OCI-LY7 (cell line): ENCODE measurements at regions not wholly inside any gene's neighbourhood (a gene's known extent, or its start where the extent isn't known, plus 50 kb on each side); places are given as distances from the start of the nearest gene placed in this dataset.

Experiments
- BruUV-seq: library from RNA; stranded (reverse); fragments of 400-500 nt; replicated peaks from 2 replicates; lab custom pipeline; 2021; lab: Mats Ljungman, UMichigan
- CTCF ChIA-PET: fragments of 300-600 bp; sonication (Branson Sonifier 250); formaldehyde crosslinking; loops from one replicate; lab custom pipeline; 2022; ENCODE audit warnings: antibody characterized with exemption; ENCODE audit not compliant: unreplicated experiment; lab: Charles Lee
- POLR2A ChIA-PET: fragments of 300-600 bp; sonication (Branson Sonifier 250); formaldehyde crosslinking; loops from one replicate; lab custom pipeline; 2022; ENCODE audit warnings: antibody characterized with exemption; lab: Charles Lee
- DNase-seq: peaks from one replicate; pipeline ENCODE4 v3.0.0-alpha.2; 2015; ENCODE audit warnings: low spot score
- H2AFZ ChIP-seq: fragments of 200-600 bp; sonication (generic), shearing (Covaris generic); 2 replicates; pipeline ENCODE4 v1.6.1; 2014; ENCODE audit warnings: mild to moderate bottlenecking, antibody characterized with exemption, low read length, moderate library complexity
- H3K27ac ChIP-seq: fragments of 200-600 bp; sonication (generic); 2 replicates; pipeline ENCODE4 v1.5.1; 2014; ENCODE audit warnings: mixed run types, low read depth, mild to moderate bottlenecking, moderate library complexity, low read length, inconsistent platforms; ENCODE audit not compliant: poor library complexity, severe bottlenecking
- H3K36me3 ChIP-seq: fragments of 200-600 bp; sonication (generic); 2 replicates; pipeline ENCODE4 v1.6.1; 2014; ENCODE audit warnings: mild to moderate bottlenecking, antibody characterized with exemption, low read length, moderate library complexity, mixed read lengths; ENCODE audit not compliant: insufficient read depth
- H3K4me1 ChIP-seq: fragments of 200-600 bp; sonication (generic); 2 replicates; pipeline ENCODE4 v1.5.1; 2014; ENCODE audit warnings: mild to moderate bottlenecking, low read length; ENCODE audit not compliant: insufficient read depth, poor library complexity, severe bottlenecking
- H3K4me2 ChIP-seq: fragments of 200-600 bp; sonication (generic); 2 replicates; pipeline ENCODE4 v1.6.1; 2014; ENCODE audit warnings: mild to moderate bottlenecking, low read length
- H3K4me3 ChIP-seq: fragments of 200-600 bp; sonication (generic); 2 replicates; pipeline ENCODE4 v1.5.1; 2014; ENCODE audit warnings: mild to moderate bottlenecking, low read depth, low read length; ENCODE audit not compliant: poor library complexity, severe bottlenecking
- H3K79me2 ChIP-seq: fragments of 200-600 bp; sonication (generic); 2 replicates; pipeline ENCODE4 v1.6.1; 2016; ENCODE audit warnings: low read depth, mild to moderate bottlenecking, low read length, moderate library complexity, mixed read lengths; ENCODE audit not compliant: insufficient read depth
- H3K9me2 ChIP-seq: fragments of 200-600 bp; sonication (generic); 2 replicates; pipeline ENCODE4 v1.6.1; 2016; ENCODE audit warnings: mild to moderate bottlenecking, low read length, mixed read lengths; ENCODE audit not compliant: insufficient read depth
- H3K9me3 ChIP-seq: fragments of 200-600 bp; sonication (generic); 2 replicates; pipeline ENCODE4 v1.6.1; 2014; ENCODE audit warnings: mild to moderate bottlenecking, mixed run types, low read length, mixed read lengths
- H4K20me1 ChIP-seq: fragments of 200-600 bp; sonication (generic); 2 replicates; pipeline ENCODE4 v1.6.1; 2014; ENCODE audit warnings: mild to moderate bottlenecking, antibody characterized with exemption, low read length, moderate library complexity, mixed read lengths; ENCODE audit not compliant: insufficient read depth
- EZH2phosphoT487 ChIP-seq: fragments of 200-600 bp; sonication (generic); IDR thresholded peaks from 2 replicates; pipeline ENCODE4 v1.6.1; 2018; ENCODE audit warnings: low read depth, borderline replicate concordance, mild to moderate bottlenecking, mixed run types, antibody characterized with exemption, low read length, moderate library complexity, mixed read lengths
- intact Hi-C: fragments of 100-400 bp; cut with micrococcal nuclease; formaldehyde crosslinking; loops from one replicate; pipeline ENCODE4 v1.10.0; 2022; ENCODE audit not compliant: unreplicated experiment
- TF ChIP-seq, protein P1 (sequence below): fragments of 200-600 bp; sonication (generic); conservative IDR thresholded peaks from 2 replicates; pipeline ENCODE4 v1.5.1; 2014; ENCODE audit warnings: mild to moderate bottlenecking, antibody characterized with exemption, low read length, moderate library complexity, mixed read lengths

GRCh38 chr6:102582569-102582968 is 1189.1 kb downstream of the GRIK2 start:
- ChIA-PET CTCF (no interaction called here), POLR2A (no interaction called here)
- Histone ChIP-seq H3K79me2 (no peaks in the 10 kb centered on the region), H2AFZ (no peak overlapping the region), H3K9me2 (no peaks in the 10 kb centered on the region), H3K9me3 (no peaks in the 10 kb centered on the region), H3K36me3 (no peaks in the 10 kb centered on the region), H3K4me2 (no peak overlapping the region), H3K27ac (no peak overlapping the region), H3K4me1 (no peaks in the 10 kb centered on the region), H3K4me3 (no peak overlapping the region), H4K20me1 (no peaks in the 10 kb centered on the region)
- no TSS peak for BruUV-seq
- TF ChIP-seq, protein P1, sequence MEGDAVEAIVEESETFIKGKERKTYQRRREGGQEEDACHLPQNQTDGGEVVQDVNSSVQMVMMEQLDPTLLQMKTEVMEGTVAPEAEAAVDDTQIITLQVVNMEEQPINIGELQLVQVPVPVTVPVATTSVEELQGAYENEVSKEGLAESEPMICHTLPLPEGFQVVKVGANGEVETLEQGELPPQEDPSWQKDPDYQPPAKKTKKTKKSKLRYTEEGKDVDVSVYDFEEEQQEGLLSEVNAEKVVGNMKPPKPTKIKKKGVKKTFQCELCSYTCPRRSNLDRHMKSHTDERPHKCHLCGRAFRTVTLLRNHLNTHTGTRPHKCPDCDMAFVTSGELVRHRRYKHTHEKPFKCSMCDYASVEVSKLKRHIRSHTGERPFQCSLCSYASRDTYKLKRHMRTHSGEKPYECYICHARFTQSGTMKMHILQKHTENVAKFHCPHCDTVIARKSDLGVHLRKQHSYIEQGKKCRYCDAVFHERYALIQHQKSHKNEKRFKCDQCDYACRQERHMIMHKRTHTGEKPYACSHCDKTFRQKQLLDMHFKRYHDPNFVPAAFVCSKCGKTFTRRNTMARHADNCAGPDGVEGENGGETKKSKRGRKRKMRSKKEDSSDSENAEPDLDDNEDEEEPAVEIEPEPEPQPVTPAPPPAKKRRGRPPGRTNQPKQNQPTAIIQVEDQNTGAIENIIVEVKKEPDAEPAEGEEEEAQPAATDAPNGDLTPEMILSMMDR, result no peak
- no peak for TF ChIP-seq EZH2phosphoT487
- DNase-seq, result no peak
- intact Hi-C loops, result no loop called here

DNA sequence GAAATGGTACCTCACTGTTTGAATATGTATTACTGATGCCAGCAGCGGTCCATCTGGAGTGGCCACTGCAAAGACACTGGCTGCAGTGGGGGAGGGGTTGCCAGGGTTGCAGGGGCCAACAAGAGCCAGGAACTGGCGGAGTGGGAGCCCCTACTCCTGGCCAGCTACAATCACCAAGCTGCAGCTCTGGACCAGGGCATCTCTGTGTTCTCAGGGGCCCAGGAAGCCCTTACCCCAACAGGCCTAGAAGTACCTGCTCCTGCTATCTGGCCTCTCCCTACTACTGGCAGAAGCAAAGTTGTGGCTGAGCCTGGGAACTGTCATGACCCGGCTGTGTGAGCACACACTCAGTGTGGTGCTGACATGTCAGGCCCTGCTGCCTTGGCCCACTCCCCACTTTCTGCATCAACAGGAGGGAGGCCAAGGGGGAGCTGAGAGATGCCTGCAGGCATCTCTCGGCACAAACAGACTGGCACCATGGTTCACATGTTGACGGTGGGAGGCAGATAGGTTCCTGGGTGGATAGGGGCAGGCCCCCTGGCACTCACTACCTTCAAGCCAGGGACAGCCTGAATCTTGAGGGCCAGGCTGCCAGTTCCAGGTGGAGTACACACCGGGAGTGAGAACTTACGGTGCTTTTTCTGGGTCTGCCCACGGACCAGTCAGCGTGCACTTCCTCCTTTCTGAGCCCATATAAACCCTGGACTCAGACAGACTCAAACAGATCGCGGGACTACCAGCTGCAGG is 1188.0 kb downstream of the GRIK2 start:
- Histone ChIP-seq H3K36me3 (no peaks in the 10 kb centered on the region), H2AFZ (no peak overlapping the region), H3K4me3 (no peak overlapping the region), H3K9me2 (no peaks in the 10 kb centered on the region), H3K4me2 (no peak overlapping the region), H3K9me3 (no peaks in the 10 kb centered on the region), H4K20me1 (no peaks in the 10 kb centered on the region), H3K27ac (no peak overlapping the region), H3K79me2 (no peaks in the 10 kb centered on the region), H3K4me1 (no peaks in the 10 kb centered on the region)
- no peak for TF ChIP-seq EZH2phosphoT487
- ChIA-PET CTCF (no interaction called here), POLR2A (no interaction called here)
- no peak for DNase-seq
- intact Hi-C loops, result no loop called here
- BruUV-seq, result no TSS peak

- H3K4me1 ChIP-seq, result no peaks in the 10 kb centered on the region
- POLR2A ChIA-PET, result no interaction called here
- no peaks in the 10 kb centered on the region for H3K9me2 ChIP-seq
- no peaks in the 10 kb centered on the region for H3K36me3 ChIP-seq
- intact Hi-C loops, result no loop called here
- H2AFZ ChIP-seq, result no peak overlapping the region
- H3K9me3 ChIP-seq, result no peaks in the 10 kb centered on the region
- no peak overlapping the region for H3K27ac ChIP-seq
- CTCF ChIA-PET, result no interaction called here
- no peak for TF ChIP-seq EZH2phosphoT487
- TF ChIP-seq, protein P1, result no peak
- H3K79me2 ChIP-seq, result no peaks in the 10 kb centered on the region
- no peak for DNase-seq
- no peak overlapping the region for H3K4me3 ChIP-seq
- no peak overlapping the region for H3K4me2 ChIP-seq
- no TSS peak for BruUV-seq
- no peaks in the 10 kb centered on the region for H4K20me1 ChIP-seq
Observed at GRCh38 chr6:102571236-102571908, 1177.9 kb downstream of the GRIK2 start.
